T-helper 1 cell treated with Interleukin-12 subunit alpha and Interleukin-12 subunit beta and Interleukin-4 antibody, amounts not matched to agents 30 μg/mL and 1 μg/mL, for 36 hours (primary cell): ENCODE measurements at regions not wholly inside any gene's neighbourhood (a gene's known extent, or its start where the extent isn't known, plus 50 kb on each side); places are given as distances from the start of the nearest gene placed in this dataset.

Experiments
- H3K27ac Mint-ChIP-seq: one replicate; pipeline ENCODE4 v1.8.0; 2021; ENCODE audit warnings: mild to moderate bottlenecking, mixed read lengths
- H3K27me3 Mint-ChIP-seq: one replicate; pipeline ENCODE4 v1.8.0; 2021; ENCODE audit warnings: low read depth, mixed read lengths
- H3K36me3 Mint-ChIP-seq: one replicate; pipeline ENCODE4 v1.8.0; 2021; ENCODE audit warnings: low read depth, mixed read lengths
- H3K4me1 Mint-ChIP-seq: one replicate; pipeline ENCODE4 v1.8.0; 2021; ENCODE audit warnings: low read depth, mixed read lengths
- H3K4me3 Mint-ChIP-seq: one replicate; pipeline ENCODE4 v1.8.0; 2021; ENCODE audit warnings: mild to moderate bottlenecking, moderate library complexity, mixed read lengths
- H3K9me3 Mint-ChIP-seq: one replicate; pipeline ENCODE4 v1.8.0; 2021; ENCODE audit warnings: mixed read lengths

GRCh38 chr21:20783611-20784010 lies 214.6 kb upstream of the NCAM2 start:
- Mint-ChIP-seq H3K27ac (no peak overlapping the region), H3K27me3 (no peaks in the 10 kb centered on the region), H3K36me3 (no peaks in the 10 kb centered on the region), H3K9me3 (peaks cover 37% of the 10 kb centered on the region), H3K4me3 (no peak overlapping the region), H3K4me1 (no peaks in the 10 kb centered on the region)

- H3K9me3 Mint-ChIP-seq, result peaks cover 32% of the 10 kb centered on the region
- H3K27ac Mint-ChIP-seq, result no peak overlapping the region
- no peaks in the 10 kb centered on the region for H3K4me1 Mint-ChIP-seq
- no peak overlapping the region for H3K4me3 Mint-ChIP-seq
- no peaks in the 10 kb centered on the region for H3K27me3 Mint-ChIP-seq
- H3K36me3 Mint-ChIP-seq, result no peaks in the 10 kb centered on the region
These were observed 208.3 kb upstream of the NCAM2 start for GRCh38 chr21:20789729-20790500.

DNA sequence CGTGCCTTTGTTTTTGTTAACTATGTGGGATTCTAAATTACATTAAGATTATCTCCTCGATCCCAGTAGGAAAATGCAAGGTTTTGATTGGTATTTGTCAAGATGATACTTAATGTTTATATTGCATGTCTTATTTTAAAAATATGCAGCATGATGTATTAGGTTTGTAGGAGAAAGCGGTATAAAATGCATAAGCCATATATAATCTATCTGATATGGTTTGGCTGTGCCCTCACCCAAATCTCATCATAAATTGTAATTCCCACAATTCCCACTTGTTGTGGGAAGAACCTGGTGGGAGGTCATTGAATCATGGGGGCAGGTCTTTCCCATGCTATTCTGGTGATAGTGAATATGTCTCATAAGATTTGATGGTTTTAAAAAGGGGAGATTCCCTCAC lies 198.1 kb upstream of the NCAM2 start:
- no peak overlapping the region for H3K4me3 Mint-ChIP-seq
- H3K27ac Mint-ChIP-seq, result no peak overlapping the region
- peaks cover 25% of the 10 kb centered on the region for H3K9me3 Mint-ChIP-seq
- H3K36me3 Mint-ChIP-seq, result no peaks in the 10 kb centered on the region
- H3K27me3 Mint-ChIP-seq, result no peaks in the 10 kb centered on the region
- no peaks in the 10 kb centered on the region for H3K4me1 Mint-ChIP-seq

- no peaks in the 10 kb centered on the region for H3K27me3 Mint-ChIP-seq
- H3K4me1 Mint-ChIP-seq, result no peaks in the 10 kb centered on the region
- no peak overlapping the region for H3K4me3 Mint-ChIP-seq
- no peaks in the 10 kb centered on the region for H3K36me3 Mint-ChIP-seq
- H3K9me3 Mint-ChIP-seq, result peaks cover 18% of the 10 kb centered on the region
- no peak overlapping the region for H3K27ac Mint-ChIP-seq
These were observed 196.0 kb upstream of the NCAM2 start for GRCh38 chr21:20802201-20802600.

DNA sequence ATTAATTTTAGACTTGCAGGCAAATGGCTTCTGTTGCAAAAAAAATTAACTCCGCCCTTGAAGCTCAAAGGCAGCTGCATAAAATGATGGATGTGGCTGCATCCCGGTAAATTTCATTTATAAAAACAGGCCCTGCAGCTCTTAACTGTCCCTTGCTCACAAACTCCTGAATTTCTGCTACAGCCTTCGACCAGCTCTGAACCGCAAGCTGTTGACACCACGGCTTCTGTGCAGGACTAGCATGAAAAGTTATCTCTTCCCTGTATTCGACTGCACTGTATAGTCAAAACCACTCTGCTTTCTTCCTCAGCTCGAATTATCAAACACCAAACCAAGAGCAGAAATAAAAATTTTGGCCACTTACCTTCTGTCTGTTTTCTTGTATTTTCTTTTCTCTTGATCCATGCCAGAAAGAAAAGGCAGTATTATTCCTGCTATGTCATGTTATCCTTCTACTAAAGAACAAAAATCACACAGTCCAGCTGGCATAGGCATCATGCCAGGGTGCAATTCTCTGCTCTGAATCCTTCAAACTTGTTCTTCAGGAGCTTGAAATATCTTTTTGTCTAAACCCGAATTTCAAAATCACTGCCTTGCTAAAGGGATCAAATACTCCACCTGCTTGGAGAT lies 195.5 kb upstream of the NCAM2 start:
- Mint-ChIP-seq H3K9me3 (peaks cover 18% of the 10 kb centered on the region), H3K27ac (no peak overlapping the region), H3K36me3 (no peaks in the 10 kb centered on the region), H3K27me3 (no peaks in the 10 kb centered on the region), H3K4me1 (no peaks in the 10 kb centered on the region), H3K4me3 (no peak overlapping the region)

- no peak overlapping the region for H3K27ac Mint-ChIP-seq
- H3K4me3 Mint-ChIP-seq, result no peak overlapping the region
- H3K9me3 Mint-ChIP-seq, result peaks cover 10% of the 10 kb centered on the region
- H3K36me3 Mint-ChIP-seq, result no peaks in the 10 kb centered on the region
- no peaks in the 10 kb centered on the region for H3K4me1 Mint-ChIP-seq
- no peaks in the 10 kb centered on the region for H3K27me3 Mint-ChIP-seq
These were observed 186.5 kb upstream of the NCAM2 start for GRCh38 chr21:20811702-20812101.

GRCh38 chr21:20814090-20814489 lies 184.1 kb upstream of the NCAM2 start:
- Mint-ChIP-seq H3K9me3 (peaks cover 17% of the 10 kb centered on the region), H3K4me1 (no peaks in the 10 kb centered on the region), H3K27ac (no peak overlapping the region), H3K27me3 (no peaks in the 10 kb centered on the region), H3K36me3 (no peaks in the 10 kb centered on the region), H3K4me3 (no peak overlapping the region)

- Mint-ChIP-seq H3K27me3 (no peaks in the 10 kb centered on the region), H3K4me1 (no peaks in the 10 kb centered on the region), H3K27ac (no peak overlapping the region), H3K4me3 (no peak overlapping the region), H3K9me3 (peaks cover 17% of the 10 kb centered on the region), H3K36me3 (no peaks in the 10 kb centered on the region)
These were observed 175.5 kb upstream of the NCAM2 start for GRCh38 chr21:20822666-20823065.

DNA sequence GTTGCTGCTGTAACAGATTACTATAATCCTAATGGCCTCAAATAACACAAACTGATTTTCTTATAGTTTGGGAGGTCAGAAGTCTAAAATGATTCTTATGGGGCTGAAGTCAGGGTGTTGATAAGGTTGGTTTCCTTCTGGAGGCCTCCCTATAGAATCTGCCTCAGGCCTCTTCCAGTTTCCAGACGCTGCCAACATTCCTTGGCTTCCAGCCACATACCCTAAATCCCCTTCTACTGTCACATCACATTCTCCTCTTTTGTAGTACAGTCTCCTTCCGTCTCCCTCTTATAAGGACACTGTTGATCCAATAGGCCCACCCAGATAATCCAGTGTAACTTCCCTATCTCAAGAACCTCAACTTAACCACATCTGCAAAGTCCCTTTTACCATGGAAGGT lies 145.3 kb upstream of the NCAM2 start:
- Mint-ChIP-seq H3K4me1 (no peaks in the 10 kb centered on the region), H3K9me3 (peaks cover 15% of the 10 kb centered on the region), H3K36me3 (no peaks in the 10 kb centered on the region), H3K27ac (no peak overlapping the region), H3K4me3 (no peak overlapping the region), H3K27me3 (no peaks in the 10 kb centered on the region)

DNA sequence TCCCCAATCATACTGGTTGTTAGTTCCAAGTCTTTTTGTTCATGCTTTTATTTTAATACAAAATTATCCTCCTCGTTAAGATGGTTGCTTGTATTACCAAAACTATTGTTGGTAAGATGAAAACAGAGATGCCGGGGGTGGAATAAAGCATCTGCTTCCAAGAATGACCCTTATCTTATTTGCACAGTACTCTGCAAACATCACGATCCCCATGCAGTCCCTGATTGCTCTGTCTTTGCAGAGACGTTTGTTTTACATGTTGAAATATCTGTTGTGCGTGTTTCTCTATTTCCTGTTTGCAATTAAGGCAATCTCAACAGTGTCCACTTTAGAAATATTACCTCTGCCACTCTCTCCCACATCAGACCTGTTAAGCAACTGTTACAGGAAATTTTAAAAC lies 141.3 kb upstream of the NCAM2 start:
- Mint-ChIP-seq H3K4me1 (no peaks in the 10 kb centered on the region), H3K9me3 (peaks cover 28% of the 10 kb centered on the region), H3K4me3 (no peak overlapping the region), H3K36me3 (no peaks in the 10 kb centered on the region), H3K27me3 (no peaks in the 10 kb centered on the region), H3K27ac (no peak overlapping the region)

- H3K27ac Mint-ChIP-seq, result no peak overlapping the region
- peaks cover 3% of the 10 kb centered on the region for H3K9me3 Mint-ChIP-seq
- H3K4me1 Mint-ChIP-seq, result no peaks in the 10 kb centered on the region
- no peaks in the 10 kb centered on the region for H3K27me3 Mint-ChIP-seq
- H3K36me3 Mint-ChIP-seq, result no peaks in the 10 kb centered on the region
- H3K4me3 Mint-ChIP-seq, result no peak overlapping the region
These were observed 124.0 kb upstream of the NCAM2 start for GRCh38 chr21:20874202-20874601.

DNA sequence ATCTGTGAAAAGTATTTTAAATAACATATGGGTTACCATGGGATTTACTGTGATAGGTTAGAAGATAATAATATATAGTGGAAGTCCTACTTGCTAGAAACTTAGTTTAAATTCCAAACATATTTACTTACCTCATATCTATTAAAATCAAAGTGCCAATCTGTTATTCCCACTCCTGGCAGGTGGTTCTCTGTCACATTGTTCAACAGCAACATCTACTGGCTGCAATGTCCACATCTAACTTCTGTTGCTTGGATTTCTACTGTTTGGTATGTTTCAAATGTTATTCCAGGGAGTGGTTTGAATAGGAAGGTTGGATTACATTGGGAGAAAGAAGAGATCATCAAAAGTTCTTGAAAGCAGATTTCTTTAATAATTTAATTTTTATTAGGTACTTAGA lies 122.5 kb upstream of the NCAM2 start:
- peaks cover 3% of the 10 kb centered on the region for H3K9me3 Mint-ChIP-seq
- no peak overlapping the region for H3K4me3 Mint-ChIP-seq
- H3K27ac Mint-ChIP-seq, result no peak overlapping the region
- H3K4me1 Mint-ChIP-seq, result no peaks in the 10 kb centered on the region
- H3K36me3 Mint-ChIP-seq, result no peaks in the 10 kb centered on the region
- H3K27me3 Mint-ChIP-seq, result no peaks in the 10 kb centered on the region

DNA sequence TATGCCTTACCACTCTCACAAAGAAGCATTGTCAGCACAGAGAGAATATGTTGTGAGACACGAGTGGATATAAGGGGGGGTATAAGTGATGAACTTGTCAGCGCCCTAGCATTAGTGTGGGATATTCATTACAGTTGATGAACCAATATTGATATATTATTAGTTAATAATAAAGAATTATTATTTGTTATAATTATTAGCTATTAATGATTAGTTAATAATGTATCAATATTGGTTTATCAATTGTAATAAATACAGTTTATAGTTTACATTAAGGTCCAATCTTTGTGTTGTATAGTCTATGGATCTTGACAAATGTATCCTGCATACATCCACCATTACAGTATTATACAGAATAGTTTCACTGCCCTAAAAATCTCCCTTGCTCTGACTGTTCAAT lies 120.2 kb upstream of the NCAM2 start:
- no peak overlapping the region for H3K4me3 Mint-ChIP-seq
- no peaks in the 10 kb centered on the region for H3K36me3 Mint-ChIP-seq
- H3K4me1 Mint-ChIP-seq, result no peaks in the 10 kb centered on the region
- peaks cover 3% of the 10 kb centered on the region for H3K9me3 Mint-ChIP-seq
- no peaks in the 10 kb centered on the region for H3K27me3 Mint-ChIP-seq
- H3K27ac Mint-ChIP-seq, result no peak overlapping the region

DNA sequence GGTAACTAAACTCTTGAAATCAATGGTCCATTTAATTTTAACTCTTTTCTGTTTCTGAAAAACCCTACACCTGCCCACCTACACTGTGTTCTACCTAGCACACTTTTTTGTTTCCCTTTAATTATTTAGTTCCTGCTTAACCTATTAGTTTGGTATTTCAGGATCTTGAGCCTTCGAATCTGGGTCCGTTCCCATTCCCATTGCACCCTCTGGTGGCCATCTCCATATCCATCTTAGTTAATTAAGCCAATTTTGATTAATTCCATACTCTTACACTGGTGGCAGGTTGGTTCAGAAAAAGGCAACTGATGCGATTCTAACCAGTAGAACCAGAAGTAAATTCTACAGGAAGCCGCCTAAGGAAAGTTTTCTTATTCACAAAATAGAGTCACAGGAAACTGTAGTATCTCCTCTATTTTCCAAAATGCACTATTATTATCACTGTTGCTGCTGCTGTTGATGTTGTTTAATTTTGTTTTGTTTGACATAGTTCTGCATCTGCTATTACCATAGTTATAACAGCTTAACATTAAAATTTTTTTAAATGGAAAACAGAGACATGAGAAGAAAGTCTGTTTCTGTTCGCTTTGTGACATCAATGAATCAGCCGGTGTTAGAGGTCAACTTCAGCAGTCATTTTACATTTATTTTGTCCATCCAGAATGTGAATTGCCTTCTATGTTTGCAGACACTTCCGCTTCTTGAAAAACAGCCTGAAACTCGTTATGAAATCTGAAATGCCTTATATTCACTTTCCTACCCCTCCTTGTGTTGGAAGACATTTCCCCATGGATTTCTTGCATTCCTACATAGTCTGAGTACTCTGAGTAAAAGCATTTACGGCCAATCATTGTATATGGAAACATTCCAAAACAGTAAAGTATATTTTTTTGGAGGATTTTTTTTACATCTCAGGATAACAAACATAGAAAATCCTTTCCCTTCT lies 115.5 kb upstream of the NCAM2 start:
- no peaks in the 10 kb centered on the region for H3K27me3 Mint-ChIP-seq
- no peak overlapping the region for H3K27ac Mint-ChIP-seq
- peaks cover 11% of the 10 kb centered on the region for H3K9me3 Mint-ChIP-seq
- no peaks in the 10 kb centered on the region for H3K36me3 Mint-ChIP-seq
- H3K4me3 Mint-ChIP-seq, result no peak overlapping the region
- H3K4me1 Mint-ChIP-seq, result no peaks in the 10 kb centered on the region

GRCh38 chr21:20883408-20883800 lies 114.8 kb upstream of the NCAM2 start:
- no peak overlapping the region for H3K4me3 Mint-ChIP-seq
- H3K36me3 Mint-ChIP-seq, result no peaks in the 10 kb centered on the region
- no peaks in the 10 kb centered on the region for H3K27me3 Mint-ChIP-seq
- H3K27ac Mint-ChIP-seq, result no peak overlapping the region
- H3K9me3 Mint-ChIP-seq, result peaks cover 8% of the 10 kb centered on the region
- H3K4me1 Mint-ChIP-seq, result no peaks in the 10 kb centered on the region
